ENCODE measurements at regions not wholly inside any gene's neighbourhood (a gene's known extent, or its start where the extent isn't known, plus 50 kb on each side); places are given as distances from the start of the nearest gene placed in this dataset.

DNA sequence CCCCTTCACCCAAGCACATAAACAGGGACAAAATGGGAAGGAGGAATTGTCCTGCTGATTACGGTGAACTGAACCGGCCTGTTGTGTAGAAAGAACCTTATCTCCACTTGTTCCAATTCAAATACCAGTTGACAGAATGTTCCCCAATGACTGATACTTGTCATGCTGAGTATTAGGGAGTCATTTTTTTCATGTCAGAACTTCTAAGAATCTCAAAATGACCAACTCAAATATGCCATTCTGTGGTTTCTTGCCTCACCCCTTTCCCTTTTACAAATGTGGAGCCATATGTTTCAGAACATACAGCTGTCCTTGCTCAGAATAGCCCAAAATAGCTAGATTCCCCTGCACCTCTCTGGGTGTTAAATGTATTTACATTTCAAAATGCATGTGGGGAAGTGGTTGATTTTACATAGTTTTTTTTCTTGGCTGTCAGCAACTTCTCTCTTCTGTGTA is 405.9 kb upstream of the TBL1XR1 start (continued):
- TF ChIP-seq ZNF532 (CRISPR knock-in tag; IDR thresholded peaks at IDR 0.05; ENCODE audit: borderline replicate concordance) (no peak), KAT7 (CRISPR knock-in tag; IDR thresholded peaks at IDR 0.05; ENCODE audit: borderline replicate concordance) (no peak), ZNF423 (CRISPR knock-in tag; IDR thresholded peaks at IDR 0.05) (no peak), ZNF396 (CRISPR knock-in tag; IDR thresholded peaks at IDR 0.05; ENCODE audit: borderline replicate concordance) (no peak), EMX1 (CRISPR knock-in tag; IDR thresholded peaks at IDR 0.05) (no peak), ZBTB21 (CRISPR knock-in tag; IDR thresholded peaks at IDR 0.05; ENCODE audit: borderline replicate concordance) (no peak), FOXP1 (CRISPR knock-in tag; IDR thresholded peaks at IDR 0.05; ENCODE audit: borderline replicate concordance) (no peak), NR3C1 (CRISPR knock-in tag; conservative IDR thresholded peaks at IDR 0.05; ENCODE audit: low read depth) (no peak), HMGA2 (CRISPR knock-in tag; IDR thresholded peaks at IDR 0.05) (no peak), CREM (CRISPR knock-in tag; IDR thresholded peaks at IDR 0.05) (no peak), E2F4 (CRISPR knock-in tag; IDR thresholded peaks at IDR 0.05; ENCODE audit: borderline replicate concordance, low read depth) (no peak), FOXJ3 (CRISPR knock-in tag; IDR thresholded peaks at IDR 0.05; ENCODE audit: borderline replicate concordance) (no peak)
- TF ChIP-seq, protein P1, sequence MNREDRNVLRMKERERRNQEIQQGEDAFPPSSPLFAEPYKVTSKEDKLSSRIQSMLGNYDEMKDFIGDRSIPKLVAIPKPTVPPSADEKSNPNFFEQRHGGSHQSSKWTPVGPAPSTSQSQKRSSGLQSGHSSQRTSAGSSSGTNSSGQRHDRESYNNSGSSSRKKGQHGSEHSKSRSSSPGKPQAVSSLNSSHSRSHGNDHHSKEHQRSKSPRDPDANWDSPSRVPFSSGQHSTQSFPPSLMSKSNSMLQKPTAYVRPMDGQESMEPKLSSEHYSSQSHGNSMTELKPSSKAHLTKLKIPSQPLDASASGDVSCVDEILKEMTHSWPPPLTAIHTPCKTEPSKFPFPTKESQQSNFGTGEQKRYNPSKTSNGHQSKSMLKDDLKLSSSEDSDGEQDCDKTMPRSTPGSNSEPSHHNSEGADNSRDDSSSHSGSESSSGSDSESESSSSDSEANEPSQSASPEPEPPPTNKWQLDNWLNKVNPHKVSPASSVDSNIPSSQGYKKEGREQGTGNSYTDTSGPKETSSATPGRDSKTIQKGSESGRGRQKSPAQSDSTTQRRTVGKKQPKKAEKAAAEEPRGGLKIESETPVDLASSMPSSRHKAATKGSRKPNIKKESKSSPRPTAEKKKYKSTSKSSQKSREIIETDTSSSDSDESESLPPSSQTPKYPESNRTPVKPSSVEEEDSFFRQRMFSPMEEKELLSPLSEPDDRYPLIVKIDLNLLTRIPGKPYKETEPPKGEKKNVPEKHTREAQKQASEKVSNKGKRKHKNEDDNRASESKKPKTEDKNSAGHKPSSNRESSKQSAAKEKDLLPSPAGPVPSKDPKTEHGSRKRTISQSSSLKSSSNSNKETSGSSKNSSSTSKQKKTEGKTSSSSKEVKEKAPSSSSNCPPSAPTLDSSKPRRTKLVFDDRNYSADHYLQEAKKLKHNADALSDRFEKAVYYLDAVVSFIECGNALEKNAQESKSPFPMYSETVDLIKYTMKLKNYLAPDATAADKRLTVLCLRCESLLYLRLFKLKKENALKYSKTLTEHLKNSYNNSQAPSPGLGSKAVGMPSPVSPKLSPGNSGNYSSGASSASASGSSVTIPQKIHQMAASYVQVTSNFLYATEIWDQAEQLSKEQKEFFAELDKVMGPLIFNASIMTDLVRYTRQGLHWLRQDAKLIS (CRISPR knock-in tag; IDR thresholded peaks at IDR 0.05; ENCODE audit: borderline replicate concordance) = no peak
- TF ChIP-seq, protein P2, sequence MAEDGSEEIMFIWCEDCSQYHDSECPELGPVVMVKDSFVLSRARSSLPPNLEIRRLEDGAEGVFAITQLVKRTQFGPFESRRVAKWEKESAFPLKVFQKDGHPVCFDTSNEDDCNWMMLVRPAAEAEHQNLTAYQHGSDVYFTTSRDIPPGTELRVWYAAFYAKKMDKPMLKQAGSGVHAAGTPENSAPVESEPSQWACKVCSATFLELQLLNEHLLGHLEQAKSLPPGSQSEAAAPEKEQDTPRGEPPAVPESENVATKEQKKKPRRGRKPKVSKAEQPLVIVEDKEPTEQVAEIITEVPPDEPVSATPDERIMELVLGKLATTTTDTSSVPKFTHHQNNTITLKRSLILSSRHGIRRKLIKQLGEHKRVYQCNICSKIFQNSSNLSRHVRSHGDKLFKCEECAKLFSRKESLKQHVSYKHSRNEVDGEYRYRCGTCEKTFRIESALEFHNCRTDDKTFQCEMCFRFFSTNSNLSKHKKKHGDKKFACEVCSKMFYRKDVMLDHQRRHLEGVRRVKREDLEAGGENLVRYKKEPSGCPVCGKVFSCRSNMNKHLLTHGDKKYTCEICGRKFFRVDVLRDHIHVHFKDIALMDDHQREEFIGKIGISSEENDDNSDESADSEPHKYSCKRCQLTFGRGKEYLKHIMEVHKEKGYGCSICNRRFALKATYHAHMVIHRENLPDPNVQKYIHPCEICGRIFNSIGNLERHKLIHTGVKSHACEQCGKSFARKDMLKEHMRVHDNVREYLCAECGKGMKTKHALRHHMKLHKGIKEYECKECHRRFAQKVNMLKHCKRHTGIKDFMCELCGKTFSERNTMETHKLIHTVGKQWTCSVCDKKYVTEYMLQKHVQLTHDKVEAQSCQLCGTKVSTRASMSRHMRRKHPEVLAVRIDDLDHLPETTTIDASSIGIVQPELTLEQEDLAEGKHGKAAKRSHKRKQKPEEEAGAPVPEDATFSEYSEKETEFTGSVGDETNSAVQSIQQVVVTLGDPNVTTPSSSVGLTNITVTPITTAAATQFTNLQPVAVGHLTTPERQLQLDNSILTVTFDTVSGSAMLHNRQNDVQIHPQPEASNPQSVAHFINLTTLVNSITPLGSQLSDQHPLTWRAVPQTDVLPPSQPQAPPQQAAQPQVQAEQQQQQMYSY (CRISPR knock-in tag; IDR thresholded peaks at IDR 0.05) = no peak

DNA sequence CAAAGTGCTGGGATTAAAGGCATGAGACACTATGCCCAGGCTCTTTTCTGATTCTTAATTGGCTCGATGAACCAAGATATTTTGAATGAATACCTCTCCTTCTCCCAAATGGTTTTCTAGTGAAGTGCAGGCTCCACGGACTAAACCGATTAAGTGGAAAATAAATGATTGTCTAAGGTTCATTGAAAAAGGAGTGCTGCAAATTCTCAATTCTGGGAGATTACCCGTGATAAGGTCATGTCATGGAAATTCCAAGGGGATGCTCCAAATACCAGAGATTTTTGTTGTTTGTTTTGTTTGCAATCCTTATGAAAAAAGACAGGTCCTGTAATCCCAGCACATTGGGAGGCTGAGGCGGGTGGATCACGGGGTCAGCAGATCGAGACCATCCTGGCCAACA is 406.9 kb upstream of the TBL1XR1 start:
- CTCF ChIA-PET = no interaction called here
- no peak overlapping the region for H3K4me3 Mint-ChIP-seq
- ATAC-seq = no peak
- H3K27me3 Mint-ChIP-seq (ENCODE audit: low read depth) = no peaks in the 10 kb centered on the region
- H3K4me1 Mint-ChIP-seq = peaks cover 47% of the 10 kb centered on the region
- POLR2A ChIA-PET = no interaction called here
- H3K9me3 Mint-ChIP-seq = peaks cover 12% of the 10 kb centered on the region
- DNase-seq (ENCODE audit: low spot score) = no peak
- peaks cover 11% of the 10 kb centered on the region for H3K36me3 Mint-ChIP-seq
- H3K27ac Mint-ChIP-seq = no peak overlapping the region
- TF ChIP-seq FOXP1 (CRISPR knock-in tag; IDR thresholded peaks at IDR 0.05; ENCODE audit: borderline replicate concordance) (no peak), HMGA2 (CRISPR knock-in tag; IDR thresholded peaks at IDR 0.05) (no peak), SMAD3 (CRISPR knock-in tag; IDR thresholded peaks at IDR 0.05; ENCODE audit: borderline replicate concordance) (no peak), MXD4 (CRISPR knock-in tag; IDR thresholded peaks at IDR 0.05; ENCODE audit: borderline replicate concordance) (no peak), FOXK1 (CRISPR knock-in tag; IDR thresholded peaks at IDR 0.05) (no peak), RELA (CRISPR knock-in tag; IDR thresholded peaks at IDR 0.05; ENCODE audit: borderline replicate concordance) (no peak), SP1 (CRISPR knock-in tag; conservative IDR thresholded peaks at IDR 0.05) (no peak), ZNF138 (CRISPR knock-in tag; conservative IDR thresholded peaks at IDR 0.05) (no peak)
- TF ChIP-seq, protein P3, sequence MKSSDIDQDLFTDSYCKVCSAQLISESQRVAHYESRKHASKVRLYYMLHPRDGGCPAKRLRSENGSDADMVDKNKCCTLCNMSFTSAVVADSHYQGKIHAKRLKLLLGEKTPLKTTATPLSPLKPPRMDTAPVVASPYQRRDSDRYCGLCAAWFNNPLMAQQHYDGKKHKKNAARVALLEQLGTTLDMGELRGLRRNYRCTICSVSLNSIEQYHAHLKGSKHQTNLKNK (CRISPR knock-in tag; IDR thresholded peaks at IDR 0.05) = no peak
- TF ChIP-seq, protein P4, sequence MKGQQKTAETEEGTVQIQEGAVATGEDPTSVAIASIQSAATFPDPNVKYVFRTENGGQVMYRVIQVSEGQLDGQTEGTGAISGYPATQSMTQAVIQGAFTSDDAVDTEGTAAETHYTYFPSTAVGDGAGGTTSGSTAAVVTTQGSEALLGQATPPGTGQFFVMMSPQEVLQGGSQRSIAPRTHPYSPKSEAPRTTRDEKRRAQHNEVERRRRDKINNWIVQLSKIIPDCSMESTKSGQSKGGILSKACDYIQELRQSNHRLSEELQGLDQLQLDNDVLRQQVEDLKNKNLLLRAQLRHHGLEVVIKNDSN (CRISPR knock-in tag; IDR thresholded peaks at IDR 0.05) = no peak
